ENCODE measurements at regions not wholly inside any gene's neighbourhood (a gene's known extent, or its start where the extent isn't known, plus 50 kb on each side); places are given as distances from the start of the nearest gene placed in this dataset.

- no peak for TF ChIP-seq CTCF (IDR thresholded peaks at IDR 0.05; ENCODE audit: low read depth, low read length)
- in situ Hi-C loops (cut with HindIII; ENCODE audit: low sequenced_read_pairs) = no loop called here
- DNase-seq (ENCODE audit: low read depth, low spot score) = no peak
- no peak overlapping the region for H3K4me3 ChIP-seq (ENCODE audit: low read depth, low read length)
Observed at GRCh38 chr4:187484186-187484585, 511.4 kb upstream of the ZFP42 start.

- no peak for TF ChIP-seq CTCF (IDR thresholded peaks at IDR 0.05; ENCODE audit: low read depth, low read length)
- in situ Hi-C loops (cut with HindIII; ENCODE audit: low sequenced_read_pairs) = no loop called here
- no peak for DNase-seq (ENCODE audit: low read depth, low spot score)
- H3K4me3 ChIP-seq (ENCODE audit: low read depth, low read length) = no peak overlapping the region
Observed at GRCh38 chr4:187485676-187486075, 509.9 kb upstream of the ZFP42 start.

- no peak for DNase-seq (ENCODE audit: low read depth, low spot score)
- no peak overlapping the region for H3K4me3 ChIP-seq (ENCODE audit: low read depth, low read length)
- in situ Hi-C loops (cut with HindIII; ENCODE audit: low sequenced_read_pairs) = no loop called here
- TF ChIP-seq CTCF (IDR thresholded peaks at IDR 0.05; ENCODE audit: low read depth, low read length) = no peak
Observed at GRCh38 chr4:187491286-187491685, 504.3 kb upstream of the ZFP42 start.

GRCh38 chr4:187491959-187492358, 503.6 kb upstream of the ZFP42 start:
- TF ChIP-seq CTCF (IDR thresholded peaks at IDR 0.05; ENCODE audit: low read depth, low read length) = no peak
- no peak overlapping the region for H3K4me3 ChIP-seq (ENCODE audit: low read depth, low read length)
- DNase-seq (ENCODE audit: low read depth, low spot score) = no peak
- in situ Hi-C loops (cut with HindIII; ENCODE audit: low sequenced_read_pairs) = no loop called here

GRCh38 chr4:187493661-187494060, 501.9 kb upstream of the ZFP42 start:
- no peak overlapping the region for H3K4me3 ChIP-seq (ENCODE audit: low read depth, low read length)
- in situ Hi-C loops (cut with HindIII; ENCODE audit: low sequenced_read_pairs) = no loop called here
- DNase-seq (ENCODE audit: low read depth, low spot score) = no peak
- TF ChIP-seq CTCF (IDR thresholded peaks at IDR 0.05; ENCODE audit: low read depth, low read length) = no peak

GRCh38 chr4:187499956-187500355, 495.6 kb upstream of the ZFP42 start:
- DNase-seq (ENCODE audit: low read depth, low spot score) = no peak
- H3K4me3 ChIP-seq (ENCODE audit: low read depth, low read length) = no peak overlapping the region
- TF ChIP-seq CTCF (IDR thresholded peaks at IDR 0.05; ENCODE audit: low read depth, low read length) = no peak
- in situ Hi-C loops (cut with HindIII; ENCODE audit: low sequenced_read_pairs) = no loop called here

GRCh38 chr4:187500796-187501195, 494.8 kb upstream of the ZFP42 start:
- TF ChIP-seq CTCF (IDR thresholded peaks at IDR 0.05; ENCODE audit: low read depth, low read length) = no peak
- in situ Hi-C loops (cut with HindIII; ENCODE audit: low sequenced_read_pairs) = no loop called here
- no peak for DNase-seq (ENCODE audit: low read depth, low spot score)

More at GRCh38 chr4:187500796-187501195, 494.8 kb upstream of the ZFP42 start:
- H3K4me3 ChIP-seq (ENCODE audit: low read depth, low read length) = no peak overlapping the region

Measured in astrocyte of the spinal cord (primary cell).